Caki2 (cell line): ENCODE measurements at regions not wholly inside any gene's neighbourhood (a gene's known extent, or its start where the extent isn't known, plus 50 kb on each side); places are given as distances from the start of the nearest gene placed in this dataset.

Experiments used
- DNase-seq: peaks from one replicate; pipeline ENCODE4 v3.0.0-alpha.2; 2015; ENCODE audit warnings: low read depth
- in situ Hi-C: cut with HindIII; loops from 2 replicates; pipeline ENCODE4 v1.10.0; 2016; ENCODE audit warnings: low sequenced_read_pairs, low pct_unique_long_range_greater_than_20kb, mixed read lengths

DNA sequence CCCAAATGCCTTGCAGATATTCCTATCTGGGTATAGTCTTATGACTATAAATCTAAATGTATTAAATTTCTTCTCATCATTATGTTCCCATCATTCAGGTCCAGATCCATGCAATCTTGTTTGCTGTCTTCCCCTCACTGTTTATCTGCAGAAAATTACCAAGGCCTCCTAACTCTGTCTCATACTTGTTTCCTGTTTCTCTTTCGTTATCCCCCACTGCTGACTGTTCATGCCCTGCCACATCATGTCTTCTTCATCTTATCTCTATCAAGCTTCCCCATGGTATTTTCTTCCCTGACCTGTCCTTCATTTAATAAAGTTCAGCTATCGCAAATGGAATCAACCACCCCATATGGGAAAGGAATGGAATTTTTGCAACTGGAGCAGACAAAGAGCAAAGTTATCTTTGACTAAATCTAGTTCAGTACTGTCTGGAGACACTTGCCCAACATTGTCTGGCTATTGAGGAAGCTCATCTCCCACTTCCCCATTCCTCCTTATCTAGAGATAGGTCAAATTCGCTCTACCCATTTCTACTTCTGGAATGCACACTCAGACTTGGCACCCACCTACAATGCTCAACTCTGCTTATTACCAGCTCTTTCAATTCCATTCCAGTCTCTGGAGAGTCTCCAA lies 1358.1 kb downstream of the EFNB2 start:
- no peak for DNase-seq

DNA sequence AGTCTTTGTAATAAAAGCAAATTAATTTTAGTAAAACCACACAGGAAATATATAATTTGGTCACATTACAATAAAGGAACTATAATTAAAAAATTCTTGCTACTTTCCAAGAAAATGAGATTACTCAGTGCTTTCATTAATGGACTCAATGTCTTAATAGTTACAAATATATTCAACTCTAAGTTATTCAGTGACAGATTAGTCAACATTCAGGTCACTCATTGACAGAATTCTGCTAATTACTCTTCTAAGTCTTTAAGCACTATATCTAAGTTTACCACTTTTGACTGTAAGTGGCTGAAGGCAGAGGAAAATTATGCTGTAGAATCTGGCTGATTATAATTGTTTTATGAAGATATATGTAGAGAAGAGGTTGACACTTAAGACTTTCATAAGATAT lies 1365.0 kb downstream of the EFNB2 start:
- in situ Hi-C loops: no loop called here
- no peak for DNase-seq

More for the DNA sequence above, 1358.1 kb downstream of the EFNB2 start:
- in situ Hi-C loops: no loop called here

DNA sequence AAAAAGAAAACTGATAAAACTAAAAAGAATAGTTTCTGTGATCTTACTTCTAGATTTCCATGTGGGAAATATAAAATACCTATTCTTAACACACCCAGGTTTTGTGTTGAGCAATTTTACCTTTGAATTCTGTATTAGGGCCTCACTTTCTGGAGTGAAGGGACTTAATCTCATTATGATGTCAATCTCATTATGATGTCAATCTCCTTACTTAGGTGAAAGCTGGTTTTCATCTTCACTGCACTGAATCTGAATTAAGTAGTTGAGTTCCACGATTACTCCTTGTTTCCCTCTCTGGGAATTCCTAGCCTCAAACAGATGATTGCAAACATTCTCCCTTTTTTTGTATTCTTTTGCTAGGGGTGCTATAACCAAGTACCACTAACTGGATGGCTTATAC lies 1367.2 kb downstream of the EFNB2 start:
- no peak for DNase-seq
- in situ Hi-C loops: no loop called here

DNA sequence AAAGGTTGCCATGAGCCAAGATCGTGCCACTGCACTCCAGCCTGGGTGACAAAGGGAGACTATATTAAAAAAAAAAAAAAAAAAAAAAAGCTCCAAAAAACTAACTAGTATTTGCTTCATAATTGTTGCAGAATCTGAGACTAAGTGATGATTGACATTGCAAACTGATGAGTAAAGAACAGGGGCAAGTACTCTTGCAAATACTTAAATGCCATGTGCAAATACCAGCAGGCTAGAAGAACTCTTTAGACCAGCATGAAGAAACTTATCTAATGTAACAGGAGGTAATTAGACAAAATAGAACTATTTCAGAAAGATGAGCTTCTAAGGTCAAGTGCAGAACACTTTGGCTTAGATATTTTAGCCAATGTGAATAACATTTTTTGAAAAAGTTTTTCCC lies 1368.1 kb downstream of the EFNB2 start:
- DNase-seq: no peak
- in situ Hi-C loops: no loop called here

DNA sequence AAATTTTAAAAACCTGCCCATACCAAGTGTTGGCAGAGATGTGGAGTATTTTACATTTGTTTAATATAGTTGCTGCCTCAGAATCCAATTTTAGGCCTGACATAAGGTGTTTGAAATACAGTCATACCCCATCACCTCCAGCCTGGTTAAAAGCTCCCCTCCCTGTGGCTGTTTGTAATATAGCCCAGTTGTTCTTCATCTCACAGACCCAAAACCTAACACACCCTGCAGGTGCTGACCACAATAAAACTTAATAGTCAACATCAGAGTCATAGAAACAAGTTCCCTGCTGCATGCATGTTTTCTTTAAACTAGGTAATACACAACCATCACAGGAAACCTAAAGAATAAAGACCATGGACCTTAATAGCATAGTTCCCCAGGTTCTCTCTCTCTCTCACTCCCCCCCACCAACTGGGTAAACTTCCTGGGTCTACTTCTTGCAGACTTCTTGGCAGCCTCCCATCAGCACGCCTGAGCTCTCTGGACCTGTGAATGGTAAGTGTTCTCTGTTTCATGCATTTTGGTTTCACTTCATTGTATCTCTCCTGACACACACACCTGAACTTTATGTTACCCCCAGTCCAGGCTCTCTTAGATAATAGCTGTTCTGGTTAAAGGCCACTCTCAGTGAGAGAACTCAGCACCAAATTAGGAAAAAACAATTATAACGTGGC lies 1369.9 kb downstream of the EFNB2 start:
- in situ Hi-C loops: no loop called here
- no peak for DNase-seq

DNA sequence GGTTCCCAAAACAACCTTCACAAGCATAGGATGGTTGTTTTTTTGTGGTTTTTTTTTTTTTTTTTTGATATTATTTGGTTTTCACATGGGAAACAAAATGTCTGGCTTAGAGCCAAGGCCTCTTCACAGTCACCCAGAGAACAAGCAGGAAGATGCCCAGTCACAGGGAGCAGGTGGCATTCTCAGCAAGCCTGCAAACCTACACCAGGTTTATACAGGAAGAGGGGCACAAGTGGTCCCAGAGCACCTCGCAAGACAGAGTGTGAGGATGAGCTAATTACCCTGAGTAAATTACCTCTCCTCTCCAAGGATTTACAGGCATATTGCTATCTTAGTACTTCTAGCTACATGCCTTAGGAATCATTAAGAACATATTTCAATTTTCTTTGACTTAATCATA lies 1375.6 kb downstream of the EFNB2 start:
- in situ Hi-C loops: no loop called here
- no peak for DNase-seq

DNA sequence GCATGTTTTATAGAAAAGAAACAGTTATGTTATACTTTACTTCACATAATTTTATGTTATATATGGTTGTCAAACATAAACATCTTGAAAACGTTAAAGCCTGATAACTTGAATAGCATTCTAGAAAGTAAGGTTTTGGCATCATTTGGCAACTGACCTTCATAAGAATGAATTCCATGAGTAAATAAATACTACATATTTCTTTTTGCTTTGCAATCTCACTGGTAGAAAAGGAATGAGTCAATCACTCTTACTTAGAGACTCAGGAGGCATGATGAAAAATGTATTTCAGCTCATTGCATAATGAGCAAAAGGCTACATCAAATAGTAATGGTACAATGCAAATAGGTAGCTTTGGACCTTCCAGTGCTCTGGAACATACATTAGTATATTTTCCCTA lies 1381.9 kb downstream of the EFNB2 start:
- DNase-seq: no peak
- in situ Hi-C loops: no loop called here

DNA sequence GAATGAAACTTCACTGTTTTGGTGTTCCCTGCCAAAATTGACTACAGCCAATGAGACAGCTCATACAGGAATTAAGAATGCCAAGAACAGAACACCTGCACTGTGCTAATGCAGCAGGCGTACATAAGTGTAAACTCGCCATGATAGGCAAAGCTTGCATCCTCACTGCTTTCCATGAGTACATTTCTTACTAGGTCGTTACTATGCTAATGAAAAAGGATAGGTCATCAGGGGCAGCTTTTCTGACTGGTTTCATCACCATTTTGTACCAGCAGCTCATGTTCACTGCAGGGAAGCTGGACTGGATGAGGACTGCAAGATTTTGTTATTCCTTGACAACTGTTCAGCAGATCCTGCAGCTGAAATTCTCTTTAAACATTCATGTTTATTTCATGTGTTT lies 1383.8 kb downstream of the EFNB2 start:
- no peak for DNase-seq
- in situ Hi-C loops: no loop called here

DNA sequence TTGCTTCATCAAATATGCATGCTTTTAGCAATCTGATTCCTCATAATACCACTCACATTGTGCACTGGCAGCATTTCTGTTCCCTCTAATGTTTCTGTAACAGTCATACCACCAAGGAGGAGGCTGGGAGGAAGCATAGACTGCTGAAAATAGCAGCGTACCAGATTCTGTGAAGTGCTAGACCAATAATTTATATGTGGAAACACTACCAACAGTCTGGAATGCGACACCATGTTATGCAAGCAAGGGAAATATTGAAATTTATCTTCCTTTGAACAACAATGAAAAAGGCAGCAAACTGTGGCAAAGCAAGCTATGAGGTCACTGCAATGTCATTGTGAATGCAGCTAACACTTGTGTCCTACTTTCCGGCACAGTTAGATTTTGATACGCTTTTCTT lies 1388.0 kb downstream of the EFNB2 start:
- in situ Hi-C loops: no loop called here
- DNase-seq: no peak

DNA sequence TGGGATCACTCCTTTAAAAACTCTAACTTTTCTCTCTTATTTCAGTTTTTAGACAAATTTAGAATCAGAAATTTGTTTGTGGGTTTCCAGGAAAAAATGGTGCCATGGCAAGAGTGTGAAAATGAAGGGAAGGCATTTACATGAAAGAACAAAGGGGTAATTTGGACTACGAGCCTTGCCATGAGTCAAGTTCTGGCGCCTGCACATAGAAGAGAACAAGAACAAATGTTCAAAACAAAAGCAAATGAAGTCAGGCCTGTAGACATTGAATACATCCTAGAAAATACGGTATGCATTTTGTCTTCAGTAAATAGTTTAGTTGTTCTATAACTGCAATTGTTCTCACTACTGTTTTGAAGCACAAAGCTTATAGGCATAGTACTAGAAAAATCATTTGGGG lies 1390.5 kb downstream of the EFNB2 start:
- in situ Hi-C loops: no loop called here
- no peak for DNase-seq

DNA sequence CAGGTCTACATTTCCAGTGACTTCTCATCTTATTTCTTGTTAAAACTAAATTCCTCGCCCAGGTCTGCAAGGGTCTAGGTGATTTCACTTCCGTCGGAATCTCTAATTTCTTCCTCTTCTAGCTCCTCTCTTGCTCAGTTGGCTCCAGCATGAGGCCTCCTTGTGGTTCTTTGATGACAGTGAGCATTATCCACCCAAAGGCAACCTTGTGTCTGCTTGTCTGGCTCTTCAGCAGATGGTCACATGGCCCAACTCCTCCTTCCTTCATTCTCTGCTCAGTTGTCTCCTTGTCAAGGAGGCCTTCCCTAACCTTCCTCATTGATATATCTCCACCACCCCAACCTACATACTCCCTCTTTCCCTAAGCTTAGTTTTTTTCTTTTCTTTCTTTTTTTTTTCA lies 1391.4 kb downstream of the EFNB2 start:
- in situ Hi-C loops: no loop called here
- DNase-seq: no peak

DNA sequence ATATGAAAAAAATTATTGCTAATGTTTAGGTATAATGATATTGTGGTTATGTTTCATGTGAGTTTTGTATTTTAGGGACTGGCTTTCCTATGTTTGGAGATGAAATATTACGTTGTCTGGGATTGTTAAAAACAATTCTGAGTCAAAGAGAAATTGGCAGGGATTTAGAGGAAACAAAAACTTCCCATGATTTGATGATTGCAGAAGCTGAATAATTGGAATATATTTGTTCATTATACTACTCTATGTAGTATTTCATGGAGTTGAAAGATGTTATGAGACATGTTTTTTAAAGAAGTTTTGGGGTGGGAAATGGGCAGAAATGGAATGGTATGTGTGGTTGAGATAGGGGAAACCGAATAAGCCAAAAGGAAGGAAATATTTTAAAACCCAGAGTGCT lies 1392.9 kb downstream of the EFNB2 start:
- in situ Hi-C loops: no loop called here
- DNase-seq: no peak

DNA sequence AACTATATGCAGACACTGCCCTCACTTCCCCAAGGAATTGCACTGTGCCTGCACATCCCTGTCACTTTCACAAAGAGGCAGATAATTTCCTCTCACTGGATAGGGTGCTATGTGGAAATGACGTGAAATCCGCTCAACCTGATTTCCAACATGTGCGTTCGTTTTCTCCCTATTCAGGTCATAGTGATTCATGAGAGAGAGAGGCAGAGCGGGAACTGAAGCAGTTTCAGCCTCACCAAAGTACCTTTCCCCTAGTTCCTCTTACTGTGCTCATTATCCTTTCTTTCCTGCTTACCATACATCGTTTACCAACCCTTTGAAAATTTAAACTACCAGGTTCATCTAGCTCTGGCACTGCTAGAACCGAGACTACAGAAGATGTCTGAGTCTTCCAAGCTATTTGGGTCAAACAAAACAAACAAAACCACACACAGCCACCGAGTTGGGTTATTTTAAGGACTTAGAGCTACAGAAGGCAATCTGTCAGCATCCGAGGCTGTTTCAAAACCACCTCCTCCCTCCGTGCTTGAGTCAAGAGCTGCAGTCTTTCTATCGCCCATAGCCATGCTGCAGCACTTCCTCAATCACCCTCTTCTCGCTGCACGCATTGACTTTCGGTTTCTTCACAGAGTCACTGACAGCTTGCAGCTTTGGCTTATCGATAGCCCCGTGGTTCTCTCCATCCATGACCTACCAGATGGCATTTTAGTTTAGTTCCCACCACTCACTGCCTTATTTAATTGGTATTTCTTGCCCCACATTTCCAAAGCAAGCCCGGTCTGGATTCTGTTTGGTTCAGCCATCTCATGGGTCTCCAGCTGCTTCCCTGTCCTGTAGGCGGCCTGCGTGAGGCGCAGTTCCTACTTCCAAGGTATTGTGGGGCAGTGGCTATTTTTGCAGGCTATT lies 1395.8 kb downstream of the EFNB2 start:
- DNase-seq: no peak
- in situ Hi-C loops: no loop called here

DNA sequence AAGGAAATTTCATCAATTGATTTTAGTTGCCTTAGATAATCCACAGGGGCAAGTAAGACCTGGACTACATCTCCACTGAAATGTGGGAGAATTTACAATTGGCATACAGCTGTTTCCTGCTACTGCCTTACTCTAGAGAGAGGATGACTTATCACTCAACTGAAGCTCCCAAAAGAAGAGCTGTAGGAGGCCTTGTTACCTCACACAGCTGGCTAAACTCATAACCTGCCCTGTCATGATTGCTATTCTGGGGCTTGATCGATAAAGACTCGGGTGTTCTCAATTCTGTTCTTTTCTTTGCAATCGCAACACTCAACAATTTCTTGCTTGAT lies 1396.4 kb downstream of the EFNB2 start:
- in situ Hi-C loops: no loop called here
- no peak for DNase-seq

DNA sequence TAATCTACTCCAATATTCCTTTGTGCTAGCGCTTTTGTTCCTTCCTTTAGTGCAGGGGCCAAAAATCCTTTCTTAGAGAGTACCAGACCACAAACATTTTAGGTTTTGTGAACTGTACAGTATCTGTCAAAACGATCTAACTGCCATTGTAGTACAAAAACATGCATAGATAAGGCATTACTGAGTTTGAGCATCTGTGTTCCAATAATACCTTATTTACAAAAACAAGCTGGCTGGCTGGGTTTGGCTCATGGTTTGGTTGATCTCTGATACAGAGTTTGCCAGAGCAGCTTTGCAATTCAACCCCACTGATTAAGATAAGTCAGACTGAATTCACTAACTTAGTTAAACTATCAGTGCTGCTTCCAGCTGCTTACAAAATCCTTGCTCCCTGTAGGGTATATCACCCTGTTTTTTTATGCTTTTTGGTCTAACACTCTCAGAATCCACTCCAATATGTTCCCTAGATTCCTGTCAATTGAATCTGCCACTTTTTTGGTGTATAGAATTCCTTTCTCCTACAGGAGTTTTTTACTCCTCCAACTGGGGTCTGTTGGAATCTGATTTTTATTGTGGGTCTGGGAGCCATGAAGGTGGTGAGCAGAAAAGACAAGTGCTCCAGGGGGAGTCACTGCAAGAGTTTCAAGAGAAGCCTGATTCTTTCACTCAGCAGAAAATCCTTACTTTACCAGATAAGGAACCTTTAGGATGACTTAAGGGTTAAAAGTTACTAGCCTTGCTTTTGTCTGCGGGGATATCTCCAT lies 1399.4 kb downstream of the EFNB2 start:
- in situ Hi-C loops: no loop called here
- DNase-seq: no peak

DNA sequence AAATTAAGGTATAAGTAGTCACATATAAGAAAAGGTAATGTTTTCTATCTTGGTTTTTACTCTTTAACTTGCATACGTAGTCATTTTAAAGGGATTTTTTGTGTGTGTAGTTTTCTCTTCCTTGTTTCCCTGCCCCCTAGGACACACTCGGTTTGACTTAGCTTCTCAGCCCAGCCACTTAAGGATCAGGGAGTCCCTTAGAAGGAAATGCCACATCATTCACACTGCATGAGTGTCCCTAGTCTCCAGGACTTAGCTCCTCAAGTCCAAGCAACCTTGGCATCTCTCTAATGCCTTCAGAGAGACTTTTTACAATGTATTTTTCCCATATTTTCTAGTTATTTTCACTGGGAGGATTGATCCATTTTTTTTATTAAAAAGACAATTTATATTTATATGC lies 1407.7 kb downstream of the EFNB2 start:
- DNase-seq: no peak
- in situ Hi-C loops: no loop called here

DNA sequence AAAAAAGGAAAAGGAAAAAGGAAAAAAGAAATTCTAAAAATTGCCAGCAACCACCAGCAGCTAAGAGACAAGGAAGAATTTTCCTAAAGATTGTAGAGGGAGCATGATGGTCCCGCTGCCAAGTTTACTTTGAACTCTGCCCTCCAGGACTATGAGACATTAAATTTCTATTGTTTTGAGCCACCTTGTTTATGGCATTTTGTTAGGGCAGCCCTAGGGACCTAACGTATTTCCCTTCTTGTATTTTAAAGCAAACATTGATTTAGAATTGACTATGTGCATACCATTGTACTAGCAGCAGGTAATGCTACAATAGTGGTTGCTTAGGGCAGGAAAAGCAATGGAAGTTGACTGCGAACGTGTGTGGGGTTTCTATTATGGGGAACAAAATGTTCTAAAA lies 1414.2 kb downstream of the EFNB2 start:
- in situ Hi-C loops: no loop called here
- no peak for DNase-seq

DNA sequence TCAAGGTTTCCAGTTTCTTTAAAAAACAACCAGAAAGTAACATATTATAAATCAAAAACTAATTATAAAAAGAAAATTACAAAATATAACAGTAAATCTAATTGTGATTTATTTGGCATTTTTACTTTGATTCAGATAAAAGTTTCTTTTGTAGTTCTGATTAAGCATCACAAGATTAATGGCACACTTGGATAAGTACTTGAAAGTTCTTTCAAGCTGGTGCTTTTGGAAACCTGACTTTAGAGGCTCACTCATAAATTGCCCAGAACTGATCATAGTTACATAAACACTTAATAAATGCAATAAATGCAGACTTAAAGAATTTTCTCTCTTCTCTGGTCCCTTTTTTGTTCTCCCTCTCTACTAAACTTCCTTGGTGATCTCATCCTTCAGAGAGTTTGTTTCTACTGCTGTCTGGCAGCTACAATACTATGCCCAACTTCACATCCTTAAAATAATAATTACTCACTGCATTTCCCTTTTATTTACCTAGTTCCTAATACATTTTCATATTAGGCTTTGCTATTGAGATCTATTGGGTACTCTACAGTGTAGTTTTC lies 1417.0 kb downstream of the EFNB2 start:
- no peak for DNase-seq
- in situ Hi-C loops: no loop called here

DNA sequence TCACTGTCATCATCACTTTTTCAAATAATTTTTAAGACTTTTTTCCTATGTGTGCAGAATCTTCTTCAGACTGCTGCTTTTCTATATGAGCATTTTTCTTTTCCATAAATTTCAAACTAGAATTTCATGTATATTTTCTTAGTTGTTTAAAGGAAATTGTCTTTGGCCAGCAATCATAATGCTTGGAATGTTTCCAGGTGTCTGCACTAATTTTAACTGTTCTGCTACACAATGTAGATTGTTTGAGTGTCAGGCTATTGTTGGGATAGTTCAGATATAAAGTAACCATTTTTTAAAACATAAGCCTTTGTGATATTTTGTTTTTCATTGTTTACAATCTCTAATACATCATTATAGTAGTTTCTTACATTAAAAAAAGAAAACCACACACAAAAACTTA lies 1418.5 kb downstream of the EFNB2 start:
- no peak for DNase-seq
- in situ Hi-C loops: no loop called here
